ENCODE measurements at regions not wholly inside any gene's neighbourhood (a gene's known extent, or its start where the extent isn't known, plus 50 kb on each side); places are given as distances from the start of the nearest gene placed in this dataset.

DNA sequence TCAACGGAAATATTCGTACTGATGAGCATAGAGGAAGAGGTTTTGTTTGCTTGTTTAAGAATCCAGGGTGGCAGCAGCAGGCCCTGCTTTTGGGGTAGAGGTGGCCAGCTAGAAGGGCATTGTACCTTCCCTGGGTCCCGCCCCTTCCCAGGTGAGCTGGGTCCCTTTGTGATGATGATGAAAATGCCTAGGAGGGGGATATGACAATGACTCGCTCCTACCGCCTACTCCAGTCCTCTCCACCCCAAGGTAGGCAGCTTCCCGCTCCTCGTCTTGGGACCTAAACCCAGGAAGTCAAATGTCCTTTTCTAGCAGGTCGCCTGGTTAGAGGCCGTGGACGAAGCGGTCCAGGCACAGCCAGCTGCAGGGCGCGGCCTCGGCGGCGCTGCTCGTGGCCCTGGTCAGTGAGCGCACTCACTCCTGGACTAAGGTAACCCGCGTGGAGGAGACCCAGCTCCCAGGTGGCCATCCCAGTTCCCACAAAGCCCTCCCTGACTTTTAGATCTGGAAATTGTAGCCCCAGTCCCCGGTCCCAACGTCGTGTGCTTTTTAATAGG lies 141.4 kb downstream of the LSMEM1 start:
- TF ChIP-seq POLR2A (IDR thresholded peaks at IDR 0.05), result no peak
- TF ChIP-seq, protein P1, sequence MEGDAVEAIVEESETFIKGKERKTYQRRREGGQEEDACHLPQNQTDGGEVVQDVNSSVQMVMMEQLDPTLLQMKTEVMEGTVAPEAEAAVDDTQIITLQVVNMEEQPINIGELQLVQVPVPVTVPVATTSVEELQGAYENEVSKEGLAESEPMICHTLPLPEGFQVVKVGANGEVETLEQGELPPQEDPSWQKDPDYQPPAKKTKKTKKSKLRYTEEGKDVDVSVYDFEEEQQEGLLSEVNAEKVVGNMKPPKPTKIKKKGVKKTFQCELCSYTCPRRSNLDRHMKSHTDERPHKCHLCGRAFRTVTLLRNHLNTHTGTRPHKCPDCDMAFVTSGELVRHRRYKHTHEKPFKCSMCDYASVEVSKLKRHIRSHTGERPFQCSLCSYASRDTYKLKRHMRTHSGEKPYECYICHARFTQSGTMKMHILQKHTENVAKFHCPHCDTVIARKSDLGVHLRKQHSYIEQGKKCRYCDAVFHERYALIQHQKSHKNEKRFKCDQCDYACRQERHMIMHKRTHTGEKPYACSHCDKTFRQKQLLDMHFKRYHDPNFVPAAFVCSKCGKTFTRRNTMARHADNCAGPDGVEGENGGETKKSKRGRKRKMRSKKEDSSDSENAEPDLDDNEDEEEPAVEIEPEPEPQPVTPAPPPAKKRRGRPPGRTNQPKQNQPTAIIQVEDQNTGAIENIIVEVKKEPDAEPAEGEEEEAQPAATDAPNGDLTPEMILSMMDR (IDR thresholded peaks at IDR 0.05), result no peak
- TF ChIP-seq EP300 (IDR thresholded peaks at IDR 0.05), result no peak

Measured in upper lobe of left lung (tissue), 4 donors.